HEK293 (cell line): ENCODE measurements at regions not wholly inside any gene's neighbourhood (a gene's known extent, or its start where the extent isn't known, plus 50 kb on each side); places are given as distances from the start of the nearest gene placed in this dataset.
"Not testable (repeated sequence)": the region's sequence is repeated elsewhere in the genome, so short reads cannot be mapped to it uniquely, and the experiment has no call there.

ENCODE experiments used
- CTCF ChIA-PET: fragments of 350-600 bp; formaldehyde crosslinking; extraction: SDS; loops from one replicate; lab custom pipeline; 2021; ENCODE audit warnings: antibody characterized with exemption; lab: Yijun Ruan, JAX
- POLR2A ChIA-PET: fragments of 300-600 bp; formaldehyde crosslinking; extraction: SDS; loops from one replicate; lab custom pipeline; 2020; ENCODE audit warnings: antibody characterized with exemption, inconsistent platforms; lab: Yijun Ruan, JAX
- H3K27ac ChIP-seq: fragments of 200-500 bp; sonication (Bioruptor generic); 2 replicates; pipeline ENCODE4 v1.5.1; 2014; ENCODE audit warnings: low read depth, low read length, control low read depth, inconsistent platforms; ENCODE audit errors: extremely low read depth
- H3K36me3 ChIP-seq, 2 experiments: fragments of 200-500 bp in 1 of 2; sonication (Bioruptor generic) in 1 of 2; 1 replicate in 1 of 2; 2 replicates in 1 of 2; pipeline ENCODE4 v1.5.1; 2014 to 2017; ENCODE audit warnings: inconsistent platforms in 2 of 2, low read length in 2 of 2; ENCODE audit not compliant: control insufficient read depth in 2 of 2, insufficient read depth in 1 of 2
- H3K4me1 ChIP-seq: fragments of 200-500 bp; sonication (Bioruptor generic); 2 replicates; pipeline ENCODE4 v1.5.1; 2014; ENCODE audit warnings: mild to moderate bottlenecking, low read length, inconsistent platforms; ENCODE audit not compliant: control insufficient read depth, insufficient read depth
- H3K4me3 ChIP-seq: 2 replicates; pipeline ENCODE4 v1.5.1; 2011; ENCODE audit warnings: low read depth, mild to moderate bottlenecking, control low read depth, low read length, moderate library complexity
- H3K9me3 ChIP-seq: fragments of 200-500 bp; sonication (Bioruptor generic); 2 replicates; pipeline ENCODE4 v1.5.1; 2014; ENCODE audit warnings: low read depth, low read length, inconsistent platforms; ENCODE audit not compliant: control insufficient read depth, insufficient read depth
- FEZF1 ChIP-seq: fragments of 450-650 bp; formaldehyde crosslinking; IDR thresholded peaks from 2 replicates; pipeline ENCODE4 v1.5.1; 2016; ENCODE audit warnings: missing biosample characterization, missing genetic modification characterization
- HOXC10 ChIP-seq: sonication (generic); formaldehyde crosslinking; IDR thresholded peaks from 2 replicates; pipeline ENCODE4 v1.8.1; 2023; ENCODE audit warnings: mild to moderate bottlenecking, missing genetic modification reagents
- IKZF3 ChIP-seq: fragments of 450-650 bp; IDR thresholded peaks from 2 replicates; pipeline ENCODE4 v1.5.0; 2018; ENCODE audit warnings: missing biosample characterization, mild to moderate bottlenecking, missing genetic modification characterization, moderate library complexity
- MEIS1 ChIP-seq: sonication (generic); formaldehyde crosslinking; IDR thresholded peaks from 2 replicates; pipeline ENCODE4 v1.8.1; 2022; ENCODE audit warnings: missing genetic modification reagents, mild to moderate bottlenecking, borderline replicate concordance
- OVOL3 ChIP-seq: fragments of 450-650 bp; formaldehyde crosslinking; IDR thresholded peaks from 2 replicates; pipeline ENCODE4 v1.5.1; 2016; ENCODE audit warnings: missing biosample characterization, missing genetic modification characterization
- PRDM6 ChIP-seq: fragments of 450-650 bp; formaldehyde crosslinking; IDR thresholded peaks from 2 replicates; pipeline ENCODE4 v1.5.1; 2017; ENCODE audit warnings: missing biosample characterization, missing genetic modification characterization
- RBAK ChIP-seq: fragments of 450-650 bp; formaldehyde crosslinking; IDR thresholded peaks from 2 replicates; pipeline ENCODE4 v1.5.1; 2016; ENCODE audit warnings: missing biosample characterization, missing genetic modification characterization
- SCRT2 ChIP-seq: fragments of 450-650 bp; formaldehyde crosslinking; IDR thresholded peaks from 2 replicates; pipeline ENCODE4 v1.5.1; 2016; ENCODE audit warnings: missing biosample characterization, missing genetic modification characterization
- SETDB1 ChIP-seq: IDR thresholded peaks from one replicate; pipeline ENCODE4 v1.6.1; 2017; ENCODE audit warnings: mild to moderate bottlenecking, low read length, moderate library complexity, mixed read lengths; ENCODE audit not compliant: insufficient read length
- TRIM28 ChIP-seq: IDR thresholded peaks from 2 replicates; pipeline ENCODE4 v1.6.1; 2011; ENCODE audit warnings: low read length, control low read depth, borderline replicate concordance
- WT1 ChIP-seq: fragments of 450-650 bp; formaldehyde crosslinking; IDR thresholded peaks from 2 replicates; pipeline ENCODE4 v1.5.1; 2016; ENCODE audit warnings: missing biosample characterization, missing genetic modification characterization
- YY1 ChIP-seq: fragments of 450-650 bp; formaldehyde crosslinking; IDR thresholded peaks from 2 replicates; pipeline ENCODE4 v1.5.1; 2018; ENCODE audit warnings: missing biosample characterization, missing genetic modification characterization
- ZBTB20 ChIP-seq: fragments of 450-650 bp; formaldehyde crosslinking; IDR thresholded peaks from 2 replicates; pipeline ENCODE4 v1.5.1; 2016; ENCODE audit warnings: missing biosample characterization, missing genetic modification characterization
- ZFP37 ChIP-seq: fragments of 450-650 bp; formaldehyde crosslinking; IDR thresholded peaks from 2 replicates; pipeline ENCODE4 v1.5.1; 2016; ENCODE audit warnings: missing biosample characterization, missing genetic modification characterization
- ZFP69B ChIP-seq: fragments of 450-650 bp; formaldehyde crosslinking; IDR thresholded peaks from 2 replicates; pipeline ENCODE4 v1.5.1; 2016; ENCODE audit warnings: missing biosample characterization, missing genetic modification characterization
- ZIC2 ChIP-seq: fragments of 450-650 bp; formaldehyde crosslinking; IDR thresholded peaks from 2 replicates; pipeline ENCODE4 v1.5.1; 2016; ENCODE audit warnings: missing biosample characterization, missing genetic modification characterization
- ZNF112 ChIP-seq: fragments of 450-650 bp; formaldehyde crosslinking; IDR thresholded peaks from 2 replicates; pipeline ENCODE4 v1.5.0; 2017; ENCODE audit warnings: missing biosample characterization, missing genetic modification characterization
- ZNF157 ChIP-seq: fragments of 450-650 bp; formaldehyde crosslinking; IDR thresholded peaks from 2 replicates; pipeline ENCODE4 v1.5.1; 2016; ENCODE audit warnings: missing biosample characterization, missing genetic modification characterization
- ZNF16 ChIP-seq: fragments of 450-650 bp; formaldehyde crosslinking; IDR thresholded peaks from 2 replicates; pipeline ENCODE4 v1.5.1; 2016; ENCODE audit warnings: low read depth, missing biosample characterization, missing genetic modification characterization
- ZNF184 ChIP-seq: fragments of 450-650 bp; IDR thresholded peaks from 2 replicates; pipeline ENCODE4 v1.5.1; 2018; ENCODE audit warnings: missing biosample characterization, mild to moderate bottlenecking, missing genetic modification characterization
- ZNF211 ChIP-seq: fragments of 450-650 bp; formaldehyde crosslinking; IDR thresholded peaks from 2 replicates; pipeline ENCODE4 v1.5.1; 2016; ENCODE audit warnings: low read depth, missing biosample characterization, missing genetic modification characterization
- ZNF23 ChIP-seq: fragments of 450-650 bp; formaldehyde crosslinking; IDR thresholded peaks from 2 replicates; pipeline ENCODE4 v1.5.1; 2016; ENCODE audit warnings: missing biosample characterization, missing genetic modification characterization, borderline replicate concordance
- ZNF488 ChIP-seq: fragments of 450-650 bp; formaldehyde crosslinking; IDR thresholded peaks from 2 replicates; pipeline ENCODE4 v1.5.1; 2016; ENCODE audit warnings: missing biosample characterization, missing genetic modification characterization
- ZNF521 ChIP-seq: fragments of 450-650 bp; formaldehyde crosslinking; IDR thresholded peaks from 2 replicates; pipeline ENCODE4 v1.5.1; 2017; ENCODE audit warnings: missing biosample characterization, mild to moderate bottlenecking, missing genetic modification characterization
- ZNF596 ChIP-seq: fragments of 450-650 bp; IDR thresholded peaks from 2 replicates; pipeline ENCODE4 v1.5.0; 2018; ENCODE audit warnings: missing biosample characterization, mild to moderate bottlenecking, missing genetic modification characterization, moderate library complexity
- ZNF623 ChIP-seq: fragments of 450-650 bp; formaldehyde crosslinking; IDR thresholded peaks from 2 replicates; pipeline ENCODE4 v1.5.1; 2016; ENCODE audit warnings: missing biosample characterization, missing genetic modification characterization
- ZSCAN18 ChIP-seq: fragments of 450-650 bp; formaldehyde crosslinking; IDR thresholded peaks from 2 replicates; pipeline ENCODE4 v1.5.1; 2016; ENCODE audit warnings: missing biosample characterization, missing genetic modification characterization
- ZSCAN30 ChIP-seq: fragments of 450-650 bp; IDR thresholded peaks from 2 replicates; pipeline ENCODE4 v1.5.1; 2018; ENCODE audit warnings: missing biosample characterization, mild to moderate bottlenecking, missing genetic modification characterization, moderate library complexity

- no peaks in the 10 kb centered on the region for H3K4me1 ChIP-seq
- POLR2A ChIA-PET = no interaction called here
- no peaks in the 10 kb centered on the region for H3K36me3 ChIP-seq
- H3K4me3 ChIP-seq = no peak overlapping the region
- TF ChIP-seq ZNF112 (tag by site-specific recombination) = no peak
- no peak for TF ChIP-seq ZNF157
- TF ChIP-seq ZBTB20 = no peak
- no peak for TF ChIP-seq OVOL3 (tag by site-specific recombination)
- no peak for TF ChIP-seq SCRT2 (tag by site-specific recombination)
- no peak for TF ChIP-seq WT1 (tag by site-specific recombination)
- TF ChIP-seq YY1 = no peak
- TF ChIP-seq ZNF211 = no peak
- H3K9me3 ChIP-seq = no peaks in the 10 kb centered on the region
- no peak overlapping the region for H3K27ac ChIP-seq
- CTCF ChIA-PET = no interaction called here
Measured at GRCh38 chr3:177388209-177388608, 190.9 kb upstream of the TBL1XR1 start.

- H3K27ac ChIP-seq, H3K4me3 ChIP-seq, POLR2A ChIA-PET, H3K4me1 ChIP-seq, H3K9me3 ChIP-seq: not testable (repeated sequence)
- TF ChIP-seq IKZF3 (tag by site-specific recombination) (0 out of 2 replicates have a peak, but pooled peaks have one; percentile 33), ZFP69B (peak; percentile 53), ZSCAN30 (tag by site-specific recombination) (0 out of 2 replicates have a peak, but pooled peaks have one; percentile 43)
- TF ChIP-seq, all 188 proteins: peak for 3; not testable (repeated sequence) for 185
- H3K36me3 ChIP-seq, CTCF ChIA-PET: not testable (repeated sequence)
Measured at GRCh38 chr3:177394231-177395024, 197.1 kb upstream of the TBL1XR1 start.

- POLR2A ChIA-PET = interaction anchor here (0.6 kb wide), 1 partner anchor 216 kb away, joined by 3 read pairs; no protein-coding TSS in a partner anchor
- H3K36me3 ChIP-seq = no peaks in the 10 kb centered on the region
- H3K27ac ChIP-seq = no peak overlapping the region
- no peaks in the 10 kb centered on the region for H3K9me3 ChIP-seq
- TF ChIP-seq ZSCAN18 (tag by site-specific recombination) (no peak), PRDM6 (tag by site-specific recombination) (peak; percentile 55), RBAK (no peak), FEZF1 (tag by site-specific recombination) (0 out of 2 replicates have a peak, but pooled peaks have one; percentile 9), TRIM28 (peak; percentile 44; the same call in 1 of the 2 replicates)
- 0 out of 2 replicates have a peak, but pooled peaks cover 3% of the 10 kb centered on the region for H3K4me1 ChIP-seq
- H3K4me3 ChIP-seq = no peak overlapping the region
- CTCF ChIA-PET = no interaction called here
Measured at GRCh38 chr3:177396733-177397132, 199.5 kb upstream of the TBL1XR1 start.

- H3K9me3 ChIP-seq = no peaks in the 10 kb centered on the region
- H3K27ac ChIP-seq = no peak overlapping the region
- no peaks in the 10 kb centered on the region for H3K36me3 ChIP-seq
- H3K4me3 ChIP-seq = no peak overlapping the region
- CTCF ChIA-PET = no interaction called here
- POLR2A ChIA-PET = no interaction called here
- 0 out of 2 replicates have a peak, but pooled peaks cover 3% of the 10 kb centered on the region for H3K4me1 ChIP-seq
- TF ChIP-seq HOXC10 (no peak), ZNF23 (no peak), ZIC2 (tag by site-specific recombination) (no peak), ZNF488 (tag by site-specific recombination) (no peak), SETDB1 (no peak), ZNF623 (tag by site-specific recombination) (no peak), MEIS1 (CRISPR knock-in tag) (no peak), ZNF16 (tag by site-specific recombination) (no peak), ZFP37 (tag by site-specific recombination) (no peak), ZNF596 (tag by site-specific recombination) (no peak), ZNF521 (tag by site-specific recombination) (no peak), ZNF184 (tag by site-specific recombination) (no peak)
Measured at GRCh38 chr3:177401375-177401774, 204.1 kb upstream of the TBL1XR1 start.
